ENCODE measurements at regions not wholly inside any gene's neighbourhood (a gene's known extent, or its start where the extent isn't known, plus 50 kb on each side); places are given as distances from the start of the nearest gene placed in this dataset.

DNA sequence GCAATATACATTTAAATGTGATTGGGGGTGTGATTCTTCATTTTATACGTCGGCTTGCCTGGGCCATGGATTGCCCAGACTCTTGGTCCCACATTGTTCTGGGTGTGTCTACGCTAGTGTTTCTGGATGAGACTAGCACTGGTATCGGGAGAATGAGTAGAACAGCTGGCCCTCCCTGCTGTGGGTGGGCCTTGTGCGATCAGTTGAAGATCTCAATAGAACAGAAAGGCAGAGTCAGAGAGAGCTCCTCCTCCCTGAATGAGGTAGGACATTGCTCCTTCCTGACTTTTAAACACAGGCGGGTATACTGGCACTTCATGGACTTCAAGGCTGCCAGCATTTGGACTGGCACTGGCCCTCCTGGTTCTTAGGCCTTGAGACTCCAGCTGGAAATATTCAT lies 603.0 kb downstream of the LIG4 start:
- H2BK20ac ChIP-seq (ENCODE audit: low read depth, low read length, poor library complexity, severe bottlenecking): no peak overlapping the region
- no peak overlapping the region for H3T11ph ChIP-seq (ENCODE audit: low read length)
- no peaks in the 10 kb centered on the region for H3K36me3 Mint-ChIP-seq (ENCODE audit: insufficient read depth in 1 of 3, low read depth in 3 of 3)
- DNase-seq: no peak
- H3K14ac ChIP-seq (ENCODE audit: insufficient read depth, low read length): no peak overlapping the region
- no peak overlapping the region for H2BK120ac ChIP-seq (ENCODE audit: low read depth, low read length, poor library complexity, severe bottlenecking)
- no peaks in the 10 kb centered on the region for H3K79me2 ChIP-seq (ENCODE audit: insufficient read depth, low read length)
- H3K18ac ChIP-seq (ENCODE audit: insufficient read length, low read depth, low read length): no peak overlapping the region
- no peak overlapping the region for H3K56ac ChIP-seq (ENCODE audit: insufficient read length, low read depth, low read length)
- H3K9me3 ChIP-seq (ENCODE audit: control insufficient read depth, low read depth, low read length): no peaks in the 10 kb centered on the region
- H3K27me3 ChIP-seq (ENCODE audit: insufficient read depth, low read length): no peaks in the 10 kb centered on the region
- peaks cover 4% of the 10 kb centered on the region for H3K79me1 ChIP-seq (ENCODE audit: insufficient read depth, low read depth, low read length, poor library complexity, severe bottlenecking)
- H4K91ac ChIP-seq (ENCODE audit: insufficient read length, low read depth, low read length): no peak overlapping the region
- no peaks in the 10 kb centered on the region for H4K20me1 ChIP-seq (ENCODE audit: control insufficient read depth, insufficient read depth, insufficient read length)
- no CpG with 5 or more reads among the region's 6 CpGs for WGBS (ENCODE audit: extremely low coverage, insufficient read length, low lambda C conversion rate)
- H3K4me3 Mint-ChIP-seq: no peak overlapping the region
- no peak overlapping the region for H2AK5ac ChIP-seq (ENCODE audit: insufficient read length, low read length)
- H3K9me3 Mint-ChIP-seq: no peaks in the 10 kb centered on the region
- TF ChIP-seq, protein P1, sequence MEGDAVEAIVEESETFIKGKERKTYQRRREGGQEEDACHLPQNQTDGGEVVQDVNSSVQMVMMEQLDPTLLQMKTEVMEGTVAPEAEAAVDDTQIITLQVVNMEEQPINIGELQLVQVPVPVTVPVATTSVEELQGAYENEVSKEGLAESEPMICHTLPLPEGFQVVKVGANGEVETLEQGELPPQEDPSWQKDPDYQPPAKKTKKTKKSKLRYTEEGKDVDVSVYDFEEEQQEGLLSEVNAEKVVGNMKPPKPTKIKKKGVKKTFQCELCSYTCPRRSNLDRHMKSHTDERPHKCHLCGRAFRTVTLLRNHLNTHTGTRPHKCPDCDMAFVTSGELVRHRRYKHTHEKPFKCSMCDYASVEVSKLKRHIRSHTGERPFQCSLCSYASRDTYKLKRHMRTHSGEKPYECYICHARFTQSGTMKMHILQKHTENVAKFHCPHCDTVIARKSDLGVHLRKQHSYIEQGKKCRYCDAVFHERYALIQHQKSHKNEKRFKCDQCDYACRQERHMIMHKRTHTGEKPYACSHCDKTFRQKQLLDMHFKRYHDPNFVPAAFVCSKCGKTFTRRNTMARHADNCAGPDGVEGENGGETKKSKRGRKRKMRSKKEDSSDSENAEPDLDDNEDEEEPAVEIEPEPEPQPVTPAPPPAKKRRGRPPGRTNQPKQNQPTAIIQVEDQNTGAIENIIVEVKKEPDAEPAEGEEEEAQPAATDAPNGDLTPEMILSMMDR (conservative IDR thresholded peaks at IDR 0.05): no peak
- H2BK12ac ChIP-seq (ENCODE audit: insufficient read length, low read depth, low read length): no peak overlapping the region
- H3K27me3 Mint-ChIP-seq (ENCODE audit: low read depth): no peaks in the 10 kb centered on the region
- H3K4ac ChIP-seq (ENCODE audit: low read depth, low read length): no peak overlapping the region
- no peak overlapping the region for H3K23ac ChIP-seq (ENCODE audit: insufficient read length, low read depth, low read length)
- H3K27ac Mint-ChIP-seq: no peak overlapping the region
- no peak overlapping the region for H2AFZ ChIP-seq (ENCODE audit: low read length)
- H4K8ac ChIP-seq (replicated peaks; ENCODE audit: insufficient read length, low read depth, low read length): no peak overlapping the region
- no peak overlapping the region for H3K4me2 ChIP-seq (ENCODE audit: insufficient read depth, insufficient read length, low read length)
- H2BK5ac ChIP-seq (ENCODE audit: insufficient read length, low read length): no peak overlapping the region
- no peaks in the 10 kb centered on the region for H3K23me2 ChIP-seq (ENCODE audit: insufficient read length, low read depth, low read length, poor library complexity, severe bottlenecking)
- H4K5ac ChIP-seq (ENCODE audit: insufficient read length, low read depth, low read length): no peak overlapping the region
- no peaks in the 10 kb centered on the region for H3K4me1 ChIP-seq (ENCODE audit: insufficient read depth, low read length)
- 0 out of 4 replicates have a peak, but pooled peaks cover 0 to under 1% of the 10 kb centered on the region in 2 experiments for H3K4me1 Mint-ChIP-seq
- H2BK15ac ChIP-seq (ENCODE audit: low read depth, low read length): no peak overlapping the region
- no peak overlapping the region for H3K27ac ChIP-seq (ENCODE audit: insufficient read length, low read depth, low read length)
- no peak overlapping the region for H3K9ac ChIP-seq (ENCODE audit: extremely low read depth, insufficient read length, low read length)

Measured in H9 (cell line).